ENCODE measurements at regions not wholly inside any gene's neighbourhood (a gene's known extent, or its start where the extent isn't known, plus 50 kb on each side); places are given as distances from the start of the nearest gene placed in this dataset.

GRCh38 chr6:87945966-87946365 is 101.7 kb upstream of the SPACA1 start (continued):
- TF ChIP-seq RERE (CRISPR knock-in tag; IDR thresholded peaks at IDR 0.05; ENCODE audit: low read depth) (no peak), KIAA2018 (CRISPR knock-in tag; IDR thresholded peaks at IDR 0.05; ENCODE audit: borderline replicate concordance) (no peak), ZNF354B (CRISPR knock-in tag; IDR thresholded peaks at IDR 0.05) (no peak), XBP1 (CRISPR knock-in tag; IDR thresholded peaks at IDR 0.05) (no peak), NFKB2 (CRISPR knock-in tag; IDR thresholded peaks at IDR 0.05; ENCODE audit: borderline replicate concordance) (no peak), BRF2 (CRISPR knock-in tag; IDR thresholded peaks at IDR 0.05) (no peak), ZFP82 (CRISPR knock-in tag; IDR thresholded peaks at IDR 0.05; ENCODE audit: borderline replicate concordance) (no peak), TMF1 (CRISPR knock-in tag; IDR thresholded peaks at IDR 0.05; ENCODE audit: low read depth) (no peak)
